Liver (tissue), 7 donors: ENCODE measurements at regions not wholly inside any gene's neighbourhood (a gene's known extent, or its start where the extent isn't known, plus 50 kb on each side); places are given as distances from the start of the nearest gene placed in this dataset.
"Not testable (repeated sequence)": the region's sequence is repeated elsewhere in the genome, so short reads cannot be mapped to it uniquely, and the experiment has no call there.

Experiments
- DNase-seq: peaks from one replicate; pipeline ENCODE4 v3.0.0-alpha.2; 2017; ENCODE audit warnings: low spot score
- H3K27ac ChIP-seq, 2 donors: one replicate each; pipeline ENCODE4 v1.7.0; 2013; ENCODE audit warnings: inconsistent platforms in 2 of 2, low read length in 2 of 2, control low read depth in 1 of 2, low read depth in 1 of 2, mild to moderate bottlenecking in 1 of 2
- H3K27me3 ChIP-seq, 4 donors: one replicate each; pipeline versions ENCODE4 v1.6.1 to v1.7.0; 2013; ENCODE audit warnings: low read length in 3 of 4, inconsistent platforms in 1 of 4, mild to moderate bottlenecking in 1 of 4, moderate library complexity in 1 of 4; ENCODE audit not compliant: control insufficient read depth in 4 of 4, insufficient read depth in 4 of 4
- H3K36me3 ChIP-seq, 4 donors: one replicate each; pipeline versions ENCODE4 v1.6.1 to v1.7.0; 2013; ENCODE audit warnings: low read length in 3 of 4, mild to moderate bottlenecking in 3 of 4, low read depth in 1 of 4, moderate library complexity in 1 of 4; ENCODE audit not compliant: control insufficient read depth in 4 of 4, insufficient read depth in 3 of 4
- H3K4me1 ChIP-seq, 4 donors: one replicate each; pipeline versions ENCODE4 v1.6.1 to v1.7.0; 2013; ENCODE audit warnings: low read length in 3 of 4, mild to moderate bottlenecking in 3 of 4, moderate library complexity in 1 of 4; ENCODE audit not compliant: control insufficient read depth in 4 of 4, insufficient read depth in 4 of 4
- H3K4me3 ChIP-seq, 3 donors: one replicate each; pipeline versions ENCODE4 v1.6.1 to v1.7.0; 2013; ENCODE audit warnings: low read length in 3 of 3, control low read depth in 1 of 3, low read depth in 1 of 3, mild to moderate bottlenecking in 1 of 3
- H3K9ac ChIP-seq, 2 donors: one replicate each; pipeline ENCODE4 v1.7.0; 2013; ENCODE audit warnings: low read length in 2 of 2, mild to moderate bottlenecking in 2 of 2, moderate library complexity in 2 of 2, control low read depth in 1 of 2, low read depth in 1 of 2
- H3K9me3 ChIP-seq, 4 donors: one replicate each; pipeline versions ENCODE4 v1.6.1 to v1.7.0; 2013; ENCODE audit warnings: low read length in 3 of 4; ENCODE audit not compliant: control insufficient read depth in 4 of 4
- EGR1 ChIP-seq, 2 donors: IDR thresholded peaks; 2 replicates each; pipeline ENCODE4 v1.6.1; 2016 to 2018; ENCODE audit warnings: antibody characterized with exemption in 2 of 2, low read depth in 2 of 2
- FOXA1 ChIP-seq: IDR thresholded peaks from 2 replicates; pipeline ENCODE4 v1.6.1; 2016; ENCODE audit warnings: antibody characterized with exemption
- HNF4A ChIP-seq, 2 donors: conservative IDR thresholded peaks; 2 replicates each; pipeline ENCODE4 v1.6.1; 2016; ENCODE audit warnings: antibody characterized with exemption in 2 of 2, mild to moderate bottlenecking in 2 of 2
- HNF4G ChIP-seq: IDR thresholded peaks from 2 replicates; pipeline ENCODE4 v1.6.1; 2016; ENCODE audit warnings: antibody characterized with exemption
- JUND ChIP-seq, 2 donors: IDR thresholded peaks; 2 replicates each; pipeline ENCODE4 v1.6.1; 2016; ENCODE audit warnings: antibody characterized with exemption in 2 of 2
- NR2F2 ChIP-seq: IDR thresholded peaks from 2 replicates; pipeline ENCODE4 v1.6.1; 2016; ENCODE audit warnings: antibody characterized with exemption
- RAD21 ChIP-seq, 2 donors: IDR thresholded peaks; 2 replicates each; pipeline ENCODE4 v1.6.1; 2016; ENCODE audit warnings: antibody characterized with exemption in 2 of 2, mild to moderate bottlenecking in 2 of 2
- RXRA ChIP-seq, 2 donors: IDR thresholded peaks; 2 replicates each; pipeline ENCODE4 v1.6.1; 2017 to 2018; ENCODE audit warnings: antibody characterized with exemption in 2 of 2, mild to moderate bottlenecking in 1 of 2
- SP1 ChIP-seq: IDR thresholded peaks from 2 replicates; pipeline ENCODE4 v1.6.1; 2018; ENCODE audit warnings: antibody characterized with exemption, mild to moderate bottlenecking
- TAF1 ChIP-seq: conservative IDR thresholded peaks from 2 replicates; pipeline ENCODE4 v1.6.1; 2016; ENCODE audit warnings: antibody characterized with exemption, mild to moderate bottlenecking
- WGBS: extraction: QIAGEN DNeasy Blood & Tissue Kit; methylation state at CpG from one replicate; pipeline ENCODE4 v1.1.7; 2013; 5-methylcytosine and 5-hydroxymethylcytosine counted together
- TF ChIP-seq, protein P1 (sequence below): IDR thresholded peaks from 2 replicates; pipeline ENCODE4 v1.6.1; 2016; ENCODE audit warnings: antibody characterized with exemption
- TF ChIP-seq, protein P2 (sequence below): IDR thresholded peaks from 2 replicates; pipeline ENCODE4 v1.6.1; 2016; ENCODE audit warnings: antibody characterized with exemption
- TF ChIP-seq, protein P3 (sequence below): IDR thresholded peaks from 2 replicates; pipeline ENCODE4 v1.6.1; 2016; ENCODE audit warnings: antibody characterized with exemption
- TF ChIP-seq, protein P4 (sequence below): IDR thresholded peaks from 2 replicates; pipeline ENCODE4 v1.6.1; 2016; ENCODE audit warnings: antibody characterized with exemption, mild to moderate bottlenecking
- donor health status: healthy.
- donor health status: healthy.
- donor health status: healthy.
- donor health status: healthy.

DNA sequence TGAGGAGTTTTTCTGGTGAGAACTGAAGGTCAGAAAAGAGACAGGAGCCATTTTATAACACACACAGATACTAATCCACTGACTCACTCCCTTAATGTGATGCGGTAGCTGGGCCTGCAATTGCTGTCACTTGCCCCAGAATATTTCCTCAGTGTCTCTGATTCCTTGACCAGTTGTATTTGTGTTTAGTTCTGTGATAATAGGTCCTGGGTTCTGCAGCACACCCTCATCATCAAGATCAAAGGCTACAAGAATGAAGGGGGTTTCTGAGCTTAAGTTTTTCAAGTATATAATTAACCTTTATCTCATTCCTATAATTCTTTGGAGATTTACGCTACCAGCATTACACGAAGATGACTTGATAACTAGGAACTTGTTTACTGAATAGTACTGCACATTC, 576.5 kb upstream of the CPXCR1 start:
- no peak overlapping the region for H3K9ac ChIP-seq
- no peaks in the 10 kb centered on the region for H3K27me3 ChIP-seq
- H3K4me1 ChIP-seq: no peaks in the 10 kb centered on the region
- DNase-seq: no peak
- H3K4me3 ChIP-seq: no peak overlapping the region
- TF ChIP-seq, protein P1, sequence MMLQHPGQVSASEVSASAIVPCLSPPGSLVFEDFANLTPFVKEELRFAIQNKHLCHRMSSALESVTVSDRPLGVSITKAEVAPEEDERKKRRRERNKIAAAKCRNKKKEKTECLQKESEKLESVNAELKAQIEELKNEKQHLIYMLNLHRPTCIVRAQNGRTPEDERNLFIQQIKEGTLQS: no peak
- WGBS: 63% methylated on average over 3 of the region's 3 CpGs
- H3K36me3 ChIP-seq: no peaks in the 10 kb centered on the region
- no peak overlapping the region for H3K27ac ChIP-seq
- peaks cover 0 to 3% (median 1%) of the 10 kb centered on the region in 4 donors for H3K9me3 ChIP-seq

DNA sequence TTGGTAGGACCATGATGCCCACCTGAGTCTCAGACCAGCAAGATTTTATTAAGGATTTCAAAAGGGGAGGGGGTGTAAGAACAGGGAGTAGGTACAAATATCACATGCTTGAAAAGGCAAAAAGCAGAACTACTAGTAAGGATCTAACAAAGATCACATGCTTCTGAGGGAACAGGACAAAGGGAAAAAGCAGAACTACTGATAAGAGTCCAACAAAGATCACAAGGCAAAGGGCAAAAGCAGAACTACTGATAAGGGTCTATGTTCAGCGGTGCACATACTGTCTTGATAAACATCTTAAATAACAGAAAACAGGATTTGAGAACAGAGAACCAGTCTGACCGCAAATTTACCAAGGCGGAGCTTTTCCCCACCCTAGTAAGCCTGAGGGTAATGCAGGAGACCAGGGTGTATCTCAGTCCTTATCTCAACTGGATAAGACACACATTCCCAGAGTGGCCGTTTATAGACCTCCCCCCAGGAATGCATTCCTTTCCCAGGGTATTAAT, 573.0 kb upstream of the CPXCR1 start:
- not testable (repeated sequence) for H3K27me3 ChIP-seq, H3K27ac ChIP-seq, H3K4me1 ChIP-seq, H3K9ac ChIP-seq, H3K9me3 ChIP-seq, DNase-seq, H3K4me3 ChIP-seq, H3K36me3 ChIP-seq
- 62% methylated on average over 4 of the region's 4 CpGs for WGBS

DNA sequence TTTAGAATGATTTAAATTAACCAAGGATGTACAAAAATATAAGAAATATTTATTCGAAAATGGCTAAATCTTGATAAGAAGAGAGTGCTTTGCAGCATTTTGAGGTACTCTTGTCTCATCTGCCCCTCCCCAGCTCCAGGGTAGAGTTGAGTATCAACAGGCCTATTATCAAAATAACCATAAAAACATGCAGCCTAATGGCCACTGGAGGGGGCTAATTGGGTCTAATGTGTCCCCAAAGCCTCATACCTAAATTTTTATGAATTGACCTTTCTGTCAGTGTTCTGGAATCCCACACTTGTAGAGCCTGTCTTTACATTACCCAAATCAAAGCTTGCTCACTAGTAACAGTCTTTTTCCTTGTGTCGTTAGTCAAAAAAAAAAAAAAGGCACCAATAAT, 544.9 kb upstream of the CPXCR1 start:
- H3K36me3 ChIP-seq: no peaks in the 10 kb centered on the region
- WGBS: 71% methylated on average over 2 of the region's 2 CpGs
- DNase-seq: no peak
- H3K27ac ChIP-seq: no peak overlapping the region
- no peaks in the 10 kb centered on the region for H3K27me3 ChIP-seq
- TF ChIP-seq EGR1 (IDR thresholded peaks at IDR 0.05; ENCODE audit: low read depth in 2 of 2) (no peak), JUND (IDR thresholded peaks at IDR 0.05) (no peak), NR2F2 (no peak), SP1 (no peak), FOXA1 (no peak), TAF1 (no peak), RAD21 (IDR thresholded peaks at IDR 0.05) (no peak), HNF4A (conservative IDR thresholded peaks at IDR 0.05) (no peak), RXRA (IDR thresholded peaks at IDR 0.05) (no peak), HNF4G (no peak)
- TF ChIP-seq, protein P2, sequence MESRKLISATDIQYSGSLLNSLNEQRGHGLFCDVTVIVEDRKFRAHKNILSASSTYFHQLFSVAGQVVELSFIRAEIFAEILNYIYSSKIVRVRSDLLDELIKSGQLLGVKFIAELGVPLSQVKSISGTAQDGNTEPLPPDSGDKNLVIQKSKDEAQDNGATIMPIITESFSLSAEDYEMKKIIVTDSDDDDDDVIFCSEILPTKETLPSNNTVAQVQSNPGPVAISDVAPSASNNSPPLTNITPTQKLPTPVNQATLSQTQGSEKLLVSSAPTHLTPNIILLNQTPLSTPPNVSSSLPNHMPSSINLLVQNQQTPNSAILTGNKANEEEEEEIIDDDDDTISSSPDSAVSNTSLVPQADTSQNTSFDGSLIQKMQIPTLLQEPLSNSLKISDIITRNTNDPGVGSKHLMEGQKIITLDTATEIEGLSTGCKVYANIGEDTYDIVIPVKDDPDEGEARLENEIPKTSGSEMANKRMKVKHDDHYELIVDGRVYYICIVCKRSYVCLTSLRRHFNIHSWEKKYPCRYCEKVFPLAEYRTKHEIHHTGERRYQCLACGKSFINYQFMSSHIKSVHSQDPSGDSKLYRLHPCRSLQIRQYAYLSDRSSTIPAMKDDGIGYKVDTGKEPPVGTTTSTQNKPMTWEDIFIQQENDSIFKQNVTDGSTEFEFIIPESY: no peak
- TF ChIP-seq, protein P3, sequence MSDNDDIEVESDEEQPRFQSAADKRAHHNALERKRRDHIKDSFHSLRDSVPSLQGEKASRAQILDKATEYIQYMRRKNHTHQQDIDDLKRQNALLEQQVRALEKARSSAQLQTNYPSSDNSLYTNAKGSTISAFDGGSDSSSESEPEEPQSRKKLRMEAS: no peak
- TF ChIP-seq, protein P4, sequence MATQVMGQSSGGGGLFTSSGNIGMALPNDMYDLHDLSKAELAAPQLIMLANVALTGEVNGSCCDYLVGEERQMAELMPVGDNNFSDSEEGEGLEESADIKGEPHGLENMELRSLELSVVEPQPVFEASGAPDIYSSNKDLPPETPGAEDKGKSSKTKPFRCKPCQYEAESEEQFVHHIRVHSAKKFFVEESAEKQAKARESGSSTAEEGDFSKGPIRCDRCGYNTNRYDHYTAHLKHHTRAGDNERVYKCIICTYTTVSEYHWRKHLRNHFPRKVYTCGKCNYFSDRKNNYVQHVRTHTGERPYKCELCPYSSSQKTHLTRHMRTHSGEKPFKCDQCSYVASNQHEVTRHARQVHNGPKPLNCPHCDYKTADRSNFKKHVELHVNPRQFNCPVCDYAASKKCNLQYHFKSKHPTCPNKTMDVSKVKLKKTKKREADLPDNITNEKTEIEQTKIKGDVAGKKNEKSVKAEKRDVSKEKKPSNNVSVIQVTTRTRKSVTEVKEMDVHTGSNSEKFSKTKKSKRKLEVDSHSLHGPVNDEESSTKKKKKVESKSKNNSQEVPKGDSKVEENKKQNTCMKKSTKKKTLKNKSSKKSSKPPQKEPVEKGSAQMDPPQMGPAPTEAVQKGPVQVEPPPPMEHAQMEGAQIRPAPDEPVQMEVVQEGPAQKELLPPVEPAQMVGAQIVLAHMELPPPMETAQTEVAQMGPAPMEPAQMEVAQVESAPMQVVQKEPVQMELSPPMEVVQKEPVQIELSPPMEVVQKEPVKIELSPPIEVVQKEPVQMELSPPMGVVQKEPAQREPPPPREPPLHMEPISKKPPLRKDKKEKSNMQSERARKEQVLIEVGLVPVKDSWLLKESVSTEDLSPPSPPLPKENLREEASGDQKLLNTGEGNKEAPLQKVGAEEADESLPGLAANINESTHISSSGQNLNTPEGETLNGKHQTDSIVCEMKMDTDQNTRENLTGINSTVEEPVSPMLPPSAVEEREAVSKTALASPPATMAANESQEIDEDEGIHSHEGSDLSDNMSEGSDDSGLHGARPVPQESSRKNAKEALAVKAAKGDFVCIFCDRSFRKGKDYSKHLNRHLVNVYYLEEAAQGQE: no peak
- TF ChIP-seq, protein P1: no peak
- H3K9ac ChIP-seq: no peak overlapping the region
- H3K4me3 ChIP-seq: no peak overlapping the region
- H3K4me1 ChIP-seq: no peaks in the 10 kb centered on the region
- H3K9me3 ChIP-seq: no peaks in the 10 kb centered on the region
